Prostate gland (tissue), 2 donors: ENCODE measurements at regions not wholly inside any gene's neighbourhood (a gene's known extent, or its start where the extent isn't known, plus 50 kb on each side); places are given as distances from the start of the nearest gene placed in this dataset.

ENCODE experiments used
- DNase-seq: peaks from one replicate; pipeline ENCODE4 v3.0.0-alpha.2; 2019; ENCODE audit warnings: low spot score
- H3K27ac ChIP-seq, 2 donors: fragments of 200-600 bp; sonication (generic); 2 replicates each; pipeline ENCODE4 v1.5.1; 2017 to 2019
- H3K27me3 ChIP-seq: fragments of 200-600 bp; sonication (generic); replicated peaks from 2 replicates; pipeline ENCODE4 v1.5.1; 2019; ENCODE audit not compliant: insufficient read depth
- H3K36me3 ChIP-seq, 2 donors: fragments of 200-600 bp; sonication (generic); 1 replicate in 1 of 2; 2 replicates in 1 of 2; pipeline versions ENCODE4 v1.5.1 to v1.8.1; 2017 to 2019
- H3K4me1 ChIP-seq: fragments of 200-600 bp; sonication (generic); replicated peaks from 2 replicates; pipeline ENCODE4 v1.5.1; 2019
- H3K4me3 ChIP-seq, 2 donors: fragments of 200-600 bp; sonication (generic); 2 replicates each; pipeline ENCODE4 v1.5.1; 2017 to 2019
- H3K9me3 ChIP-seq: fragments of 200-600 bp; sonication (generic); 2 replicates; pipeline ENCODE4 v1.5.1; 2017
- CTCF ChIP-seq, 4 experiments: fragments of 200-600 bp in 2 of 4; fragments of 450-650 bp in 2 of 4; sonication (generic) in 2 of 4; IDR thresholded peaks; 1 replicate in 3 of 4; 2 replicates in 1 of 4; pipeline ENCODE4 v1.5.1; 2016 to 2019; ENCODE audit warnings: antibody characterized with exemption in 4 of 4, mild to moderate bottlenecking in 2 of 4, moderate library complexity in 2 of 4
- POLR2A ChIP-seq: fragments of 450-650 bp; IDR thresholded peaks from one replicate; pipeline ENCODE4 v1.6.1; 2016; ENCODE audit warnings: antibody characterized with exemption, mild to moderate bottlenecking
- POLR2AphosphoS5 ChIP-seq: sonication (generic); formaldehyde crosslinking; IDR thresholded peaks from one replicate; pipeline ENCODE4 v1.6.1; 2017; ENCODE audit warnings: antibody characterized with exemption
- WGBS: methylation state at CpG from one replicate; pipeline ENCODE4 v1.1.5; 2018; 5-methylcytosine and 5-hydroxymethylcytosine counted together
- intact Hi-C: fragments of 100-400 bp; cut with DNase I; formaldehyde crosslinking; loops from one replicate; pipeline ENCODE4 v1.14.2; 2022

GRCh38 chr5:12357626-12358025 is 453.4 kb upstream of the CTNND2 start:
- TF ChIP-seq CTCF (IDR thresholded peaks at IDR 0.05) (no peak), POLR2AphosphoS5 (no peak), POLR2A (no peak)
- Histone ChIP-seq H3K27ac (no peak overlapping the region), H3K9me3 (no peaks in the 10 kb centered on the region), H3K4me3 (no peak overlapping the region), H3K4me1 (no peaks in the 10 kb centered on the region), H3K36me3 (no peaks in the 10 kb centered on the region), H3K27me3 (no peaks in the 10 kb centered on the region)
- 68% methylated on average over 3 of the region's 3 CpGs for WGBS
- intact Hi-C loops, result no loop called here
- no peak for DNase-seq

- TF ChIP-seq CTCF (IDR thresholded peaks at IDR 0.05) (no peak), POLR2A (no peak), POLR2AphosphoS5 (no peak)
- intact Hi-C loops, result no loop called here
- WGBS, result 64% methylated on average over 4 of the region's 4 CpGs
- no peaks in the 10 kb centered on the region for H3K9me3 ChIP-seq
- H3K4me1 ChIP-seq, result no peaks in the 10 kb centered on the region
- DNase-seq, result no peak
- H3K4me3 ChIP-seq, result no peak overlapping the region
- H3K27ac ChIP-seq, result no peak overlapping the region
- H3K36me3 ChIP-seq, result no peaks in the 10 kb centered on the region
- H3K27me3 ChIP-seq, result no peaks in the 10 kb centered on the region
Measured at GRCh38 chr5:12354686-12355085, 450.4 kb upstream of the CTNND2 start.

- WGBS, result 77% methylated on average over 3 of the region's 3 CpGs
- no peak overlapping the region for H3K27ac ChIP-seq
- H3K9me3 ChIP-seq, result no peaks in the 10 kb centered on the region
- H3K4me3 ChIP-seq, result no peak overlapping the region
- TF ChIP-seq CTCF (IDR thresholded peaks at IDR 0.05), result no peak
- TF ChIP-seq POLR2AphosphoS5, result no peak
- no peaks in the 10 kb centered on the region for H3K36me3 ChIP-seq
- H3K27me3 ChIP-seq, result no peaks in the 10 kb centered on the region
- no peak for DNase-seq
- intact Hi-C loops, result no loop called here
- no peaks in the 10 kb centered on the region for H3K4me1 ChIP-seq
Measured at GRCh38 chr5:12343558-12343957, 439.3 kb upstream of the CTNND2 start.

GRCh38 chr5:12335938-12336337 is 431.7 kb upstream of the CTNND2 start:
- no peaks in the 10 kb centered on the region for H3K4me1 ChIP-seq
- no peak overlapping the region for H3K27ac ChIP-seq
- no peaks in the 10 kb centered on the region for H3K9me3 ChIP-seq
- intact Hi-C loops, result no loop called here
- no peaks in the 10 kb centered on the region for H3K27me3 ChIP-seq
- H3K36me3 ChIP-seq, result no peaks in the 10 kb centered on the region
- no peak for DNase-seq
- 28% methylated on average over 3 of the region's 3 CpGs for WGBS
- H3K4me3 ChIP-seq, result no peak overlapping the region
- TF ChIP-seq POLR2A (no peak), CTCF (IDR thresholded peaks at IDR 0.05) (no peak), POLR2AphosphoS5 (no peak)

- TF ChIP-seq POLR2A (no peak), POLR2AphosphoS5 (no peak), CTCF (IDR thresholded peaks at IDR 0.05) (no peak)
- Histone ChIP-seq H3K36me3 (no peaks in the 10 kb centered on the region), H3K4me3 (no peak overlapping the region), H3K9me3 (no peaks in the 10 kb centered on the region), H3K4me1 (no peaks in the 10 kb centered on the region), H3K27me3 (no peaks in the 10 kb centered on the region), H3K27ac (no peak overlapping the region)
- WGBS, result 26% methylated on average over 3 of the region's 3 CpGs
- intact Hi-C loops, result no loop called here
- no peak for DNase-seq
Measured at GRCh38 chr5:12332480-12332879, 428.2 kb upstream of the CTNND2 start.
